GM12865 (cell line): ENCODE measurements at regions not wholly inside any gene's neighbourhood (a gene's known extent, or its start where the extent isn't known, plus 50 kb on each side); places are given as distances from the start of the nearest gene placed in this dataset.

Source experiments
- DNase-seq: peaks from one replicate; pipeline ENCODE4 v3.0.0; 2010; ENCODE audit warnings: low read depth
- H3K4me3 ChIP-seq: 2 replicates; pipeline ENCODE4 v1.5.1; 2011; ENCODE audit warnings: mild to moderate bottlenecking, low read depth, low read length, control low read depth
- TF ChIP-seq, protein P1 (sequence below): IDR thresholded peaks from 2 replicates; pipeline ENCODE4 v1.5.1; 2011; ENCODE audit warnings: low read length, control low read depth, low read depth, inconsistent platforms; ENCODE audit not compliant: insufficient read depth; ENCODE audit errors: missing control alignments

DNA sequence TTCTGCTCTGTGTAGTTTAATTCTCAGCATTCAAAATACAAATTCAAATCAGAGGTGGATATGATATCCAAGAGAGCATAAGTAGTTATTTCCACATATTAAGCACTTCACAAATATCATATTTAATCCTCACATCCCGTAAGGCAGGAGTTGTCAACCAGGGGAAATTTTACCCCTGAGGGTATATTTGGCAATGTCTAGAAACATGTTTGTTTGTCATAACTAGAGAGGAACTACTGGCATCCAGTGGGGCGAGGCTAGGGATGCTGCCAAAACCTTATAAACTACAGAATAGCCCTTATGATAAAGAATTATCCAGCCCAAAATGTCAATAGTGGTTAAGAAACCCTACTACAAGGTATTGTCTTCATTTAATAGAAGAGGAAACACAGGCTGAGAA, 619.4 kb downstream of the SLCO4C1 start:
- TF ChIP-seq, protein P1, sequence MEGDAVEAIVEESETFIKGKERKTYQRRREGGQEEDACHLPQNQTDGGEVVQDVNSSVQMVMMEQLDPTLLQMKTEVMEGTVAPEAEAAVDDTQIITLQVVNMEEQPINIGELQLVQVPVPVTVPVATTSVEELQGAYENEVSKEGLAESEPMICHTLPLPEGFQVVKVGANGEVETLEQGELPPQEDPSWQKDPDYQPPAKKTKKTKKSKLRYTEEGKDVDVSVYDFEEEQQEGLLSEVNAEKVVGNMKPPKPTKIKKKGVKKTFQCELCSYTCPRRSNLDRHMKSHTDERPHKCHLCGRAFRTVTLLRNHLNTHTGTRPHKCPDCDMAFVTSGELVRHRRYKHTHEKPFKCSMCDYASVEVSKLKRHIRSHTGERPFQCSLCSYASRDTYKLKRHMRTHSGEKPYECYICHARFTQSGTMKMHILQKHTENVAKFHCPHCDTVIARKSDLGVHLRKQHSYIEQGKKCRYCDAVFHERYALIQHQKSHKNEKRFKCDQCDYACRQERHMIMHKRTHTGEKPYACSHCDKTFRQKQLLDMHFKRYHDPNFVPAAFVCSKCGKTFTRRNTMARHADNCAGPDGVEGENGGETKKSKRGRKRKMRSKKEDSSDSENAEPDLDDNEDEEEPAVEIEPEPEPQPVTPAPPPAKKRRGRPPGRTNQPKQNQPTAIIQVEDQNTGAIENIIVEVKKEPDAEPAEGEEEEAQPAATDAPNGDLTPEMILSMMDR = no peak
- no peak for DNase-seq
- H3K4me3 ChIP-seq = no peak overlapping the region

DNA sequence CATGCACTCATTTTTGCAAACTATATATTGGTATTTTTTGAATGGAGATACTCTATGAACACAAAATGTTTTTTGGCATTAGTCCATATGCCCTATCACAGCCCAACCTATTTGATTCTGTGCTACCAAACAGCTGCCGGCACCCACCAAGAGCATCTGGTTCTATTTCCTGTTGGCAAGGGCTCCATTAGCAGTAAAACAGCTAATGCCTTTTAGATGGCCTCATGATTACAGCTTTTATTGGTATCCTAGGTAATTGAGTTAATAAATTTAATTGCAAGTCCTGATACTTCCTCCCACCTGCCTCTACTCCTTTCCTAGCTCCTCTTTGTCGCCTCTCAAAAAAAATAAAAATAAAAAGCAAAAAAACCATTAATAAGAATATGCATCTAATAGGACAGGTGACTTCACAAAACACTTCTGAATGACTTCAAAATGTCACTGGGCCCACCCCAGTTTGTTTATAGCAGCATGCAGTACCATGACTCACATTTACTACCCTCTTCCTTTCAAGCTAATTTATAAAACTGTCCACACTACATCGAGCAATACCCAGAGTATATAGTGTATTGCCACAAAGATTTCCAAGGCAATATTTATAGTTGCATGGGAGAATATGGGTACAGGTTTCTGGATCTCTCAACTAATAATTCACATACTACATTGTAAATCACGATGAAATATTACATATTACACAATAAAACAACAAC, 620.4 kb downstream of the SLCO4C1 start:
- TF ChIP-seq, protein P1 = no peak
- no peak overlapping the region for H3K4me3 ChIP-seq
- DNase-seq = no peak

DNA sequence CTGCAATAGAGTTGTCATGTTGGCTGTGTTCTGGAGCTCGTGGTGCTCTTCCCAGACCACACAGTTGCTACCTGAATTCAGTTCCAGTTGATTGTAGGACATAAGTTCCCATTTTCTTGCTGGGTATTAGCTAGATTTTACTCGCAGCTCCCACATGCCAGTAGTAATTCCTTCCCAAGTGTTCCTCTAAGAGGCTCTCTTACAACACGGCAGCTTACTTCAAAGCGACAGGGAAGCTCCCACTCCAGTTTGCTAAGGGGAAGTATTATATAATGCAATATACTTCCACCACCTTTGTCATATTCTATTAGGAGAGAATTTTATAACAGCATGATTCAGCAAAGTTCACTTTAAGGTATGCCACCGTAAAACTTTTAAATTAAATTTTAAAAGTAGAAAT, 623.0 kb downstream of the SLCO4C1 start:
- no peak for DNase-seq
- no peak overlapping the region for H3K4me3 ChIP-seq
- TF ChIP-seq, protein P1 = no peak

DNA sequence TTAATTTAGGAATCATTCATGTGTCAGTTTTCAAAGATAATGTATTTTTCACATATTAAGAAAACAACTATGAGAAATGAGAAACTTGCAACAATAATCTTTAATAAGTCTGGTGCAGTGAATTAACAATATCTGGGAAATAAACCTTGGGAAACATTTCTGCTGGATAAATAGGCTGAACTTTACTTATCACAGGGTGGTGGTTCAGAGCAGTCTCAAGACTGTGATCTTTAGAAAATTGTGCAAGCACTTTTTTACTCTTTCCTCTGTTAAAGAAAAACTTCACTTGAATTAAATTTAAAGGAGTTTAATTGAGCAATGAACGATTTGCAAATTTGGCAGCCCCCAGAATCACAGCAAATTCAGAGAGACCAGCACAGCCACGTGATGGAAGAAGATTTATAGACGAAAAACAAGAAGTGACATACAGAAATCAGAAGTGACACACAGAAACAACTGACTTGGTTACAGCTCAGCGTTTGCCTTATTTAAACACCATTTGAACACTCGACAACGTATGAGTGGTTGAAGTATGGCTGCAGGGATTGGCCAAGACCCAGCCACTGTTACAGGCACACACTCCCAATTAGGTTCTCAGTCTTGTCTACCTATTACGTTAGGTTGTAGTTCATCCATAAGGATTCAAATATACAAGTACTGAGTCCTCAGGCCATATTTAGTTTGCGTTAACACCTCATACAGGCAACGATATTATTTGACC, 631.9 kb downstream of the SLCO4C1 start:
- no peak overlapping the region for H3K4me3 ChIP-seq
- no peak for DNase-seq
- TF ChIP-seq, protein P1 = no peak

DNA sequence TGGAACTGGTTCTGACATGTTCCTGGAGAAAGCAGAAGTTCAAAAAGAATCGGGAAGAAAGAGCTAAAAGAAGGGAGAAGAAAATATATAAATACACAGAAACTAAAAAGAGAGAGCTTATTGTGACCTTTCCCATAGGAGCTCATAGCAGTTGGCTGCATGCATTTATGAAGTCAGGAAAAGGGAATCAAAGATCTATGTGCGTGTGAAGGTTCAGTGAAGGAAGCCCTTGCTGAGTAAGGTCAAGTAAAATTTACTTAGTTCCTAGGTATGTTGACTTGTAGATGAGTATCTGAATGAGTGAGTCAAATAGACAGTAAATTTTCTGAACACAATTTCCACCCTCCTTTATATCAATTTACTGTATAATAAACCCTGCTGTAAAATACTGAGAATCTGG, 632.5 kb downstream of the SLCO4C1 start:
- DNase-seq = no peak
- H3K4me3 ChIP-seq = no peak overlapping the region
- TF ChIP-seq, protein P1 = no peak

DNA sequence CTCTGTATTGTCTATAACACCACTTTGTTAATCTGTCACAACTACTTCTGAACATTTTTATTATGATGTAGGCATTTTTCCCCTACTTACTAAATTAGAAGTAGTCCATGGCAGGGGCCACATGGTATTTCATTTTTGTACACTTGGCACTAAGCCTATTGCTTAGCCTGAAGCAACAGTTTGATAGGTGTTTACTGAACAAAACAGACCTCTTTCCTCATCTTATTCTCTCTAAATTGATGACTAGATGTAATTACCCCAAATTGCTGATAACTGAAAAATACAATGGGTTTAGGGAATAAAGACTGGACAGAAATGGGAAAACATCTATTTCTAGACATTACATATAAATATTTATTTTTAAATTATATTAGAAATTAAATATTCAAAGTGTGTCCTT, 633.8 kb downstream of the SLCO4C1 start:
- no peak for DNase-seq
- TF ChIP-seq, protein P1 = no peak
- no peak overlapping the region for H3K4me3 ChIP-seq
